GM12873 (cell line): ENCODE measurements at regions not wholly inside any gene's neighbourhood (a gene's known extent, or its start where the extent isn't known, plus 50 kb on each side); places are given as distances from the start of the nearest gene placed in this dataset.

ENCODE experiments used
- TF ChIP-seq, protein P1 (sequence below): IDR thresholded peaks from 2 replicates; pipeline ENCODE4 v1.5.1; 2012; ENCODE audit warnings: low read depth, mild to moderate bottlenecking, moderate library complexity, low read length, control low read depth; ENCODE audit not compliant: insufficient read depth; ENCODE audit errors: missing control alignments

DNA sequence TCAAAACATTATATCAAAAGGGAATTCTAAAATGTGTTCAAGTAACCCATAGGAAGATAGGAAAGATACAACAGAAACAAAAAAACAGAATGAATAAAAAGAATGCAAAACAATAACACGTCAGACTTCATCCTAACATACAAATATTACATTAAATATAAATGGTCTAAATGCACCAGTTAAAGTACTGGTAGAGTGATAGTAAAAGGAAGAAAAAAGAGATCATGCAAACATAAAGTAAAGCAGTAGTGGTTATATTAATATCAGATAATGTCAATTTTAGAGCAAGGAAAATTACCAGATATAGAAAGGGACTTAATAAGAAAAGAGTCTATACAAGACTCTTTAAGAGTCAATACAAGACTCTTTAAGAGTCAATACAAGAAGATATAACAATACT lies 755.7 kb downstream of the MCTP2 start:
- TF ChIP-seq, protein P1, sequence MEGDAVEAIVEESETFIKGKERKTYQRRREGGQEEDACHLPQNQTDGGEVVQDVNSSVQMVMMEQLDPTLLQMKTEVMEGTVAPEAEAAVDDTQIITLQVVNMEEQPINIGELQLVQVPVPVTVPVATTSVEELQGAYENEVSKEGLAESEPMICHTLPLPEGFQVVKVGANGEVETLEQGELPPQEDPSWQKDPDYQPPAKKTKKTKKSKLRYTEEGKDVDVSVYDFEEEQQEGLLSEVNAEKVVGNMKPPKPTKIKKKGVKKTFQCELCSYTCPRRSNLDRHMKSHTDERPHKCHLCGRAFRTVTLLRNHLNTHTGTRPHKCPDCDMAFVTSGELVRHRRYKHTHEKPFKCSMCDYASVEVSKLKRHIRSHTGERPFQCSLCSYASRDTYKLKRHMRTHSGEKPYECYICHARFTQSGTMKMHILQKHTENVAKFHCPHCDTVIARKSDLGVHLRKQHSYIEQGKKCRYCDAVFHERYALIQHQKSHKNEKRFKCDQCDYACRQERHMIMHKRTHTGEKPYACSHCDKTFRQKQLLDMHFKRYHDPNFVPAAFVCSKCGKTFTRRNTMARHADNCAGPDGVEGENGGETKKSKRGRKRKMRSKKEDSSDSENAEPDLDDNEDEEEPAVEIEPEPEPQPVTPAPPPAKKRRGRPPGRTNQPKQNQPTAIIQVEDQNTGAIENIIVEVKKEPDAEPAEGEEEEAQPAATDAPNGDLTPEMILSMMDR = no peak

DNA sequence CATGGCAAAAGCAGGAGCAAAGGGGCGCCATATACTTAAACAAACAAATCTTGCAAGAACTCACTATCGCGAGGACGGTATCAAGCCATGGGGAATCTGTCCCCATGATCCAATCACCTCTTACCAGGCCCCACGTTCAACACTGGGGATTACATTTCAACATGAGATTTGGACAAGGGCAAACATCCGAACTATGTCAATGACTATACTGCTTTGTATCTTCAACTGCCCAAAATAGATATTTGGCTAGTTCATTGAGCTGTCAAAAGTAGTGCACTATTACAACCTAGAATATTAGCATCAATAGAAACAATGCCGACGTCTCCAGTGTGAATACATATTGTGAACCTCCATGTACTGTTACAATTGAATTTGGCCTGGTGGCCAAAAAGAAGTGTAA lies 760.4 kb downstream of the MCTP2 start:
- TF ChIP-seq, protein P1 = no peak

DNA sequence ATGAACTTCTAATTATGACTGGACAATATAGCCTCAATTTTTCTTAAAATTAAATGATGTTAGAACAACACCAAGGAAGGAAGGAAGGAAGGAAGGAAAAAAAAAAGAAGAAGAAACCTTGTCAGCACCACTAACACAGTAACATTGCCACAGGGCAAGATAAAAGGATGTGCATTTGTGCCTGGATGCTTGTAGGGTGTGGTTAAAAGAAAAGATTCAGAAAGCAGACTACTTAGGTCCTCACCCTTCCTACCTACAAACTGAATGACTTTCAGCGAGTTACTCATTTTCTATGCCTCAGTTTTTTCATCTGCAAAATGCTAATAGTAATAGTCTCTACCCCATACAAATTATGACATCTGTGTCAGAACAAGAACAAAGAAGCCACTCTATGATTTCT lies 778.3 kb downstream of the MCTP2 start:
- TF ChIP-seq, protein P1 = no peak

DNA sequence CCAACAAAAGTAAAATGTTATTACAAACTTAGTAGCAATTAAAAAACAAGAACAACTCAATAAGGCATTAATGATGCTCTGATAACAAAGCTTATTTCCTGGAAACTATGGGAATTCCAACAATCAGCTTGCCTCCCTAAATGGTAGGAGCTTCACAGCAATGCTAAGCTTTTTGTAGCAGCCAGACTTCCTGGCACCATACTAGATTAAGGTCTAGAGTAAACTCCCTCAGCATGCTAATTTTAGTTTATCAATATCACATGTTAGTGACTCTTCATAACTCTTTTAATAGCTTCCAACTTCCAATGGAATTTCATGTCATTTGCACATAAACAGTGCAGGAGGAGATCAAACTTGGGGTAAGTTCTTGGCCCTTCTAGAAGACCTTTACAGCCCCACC lies 782.0 kb downstream of the MCTP2 start:
- TF ChIP-seq, protein P1 = no peak

DNA sequence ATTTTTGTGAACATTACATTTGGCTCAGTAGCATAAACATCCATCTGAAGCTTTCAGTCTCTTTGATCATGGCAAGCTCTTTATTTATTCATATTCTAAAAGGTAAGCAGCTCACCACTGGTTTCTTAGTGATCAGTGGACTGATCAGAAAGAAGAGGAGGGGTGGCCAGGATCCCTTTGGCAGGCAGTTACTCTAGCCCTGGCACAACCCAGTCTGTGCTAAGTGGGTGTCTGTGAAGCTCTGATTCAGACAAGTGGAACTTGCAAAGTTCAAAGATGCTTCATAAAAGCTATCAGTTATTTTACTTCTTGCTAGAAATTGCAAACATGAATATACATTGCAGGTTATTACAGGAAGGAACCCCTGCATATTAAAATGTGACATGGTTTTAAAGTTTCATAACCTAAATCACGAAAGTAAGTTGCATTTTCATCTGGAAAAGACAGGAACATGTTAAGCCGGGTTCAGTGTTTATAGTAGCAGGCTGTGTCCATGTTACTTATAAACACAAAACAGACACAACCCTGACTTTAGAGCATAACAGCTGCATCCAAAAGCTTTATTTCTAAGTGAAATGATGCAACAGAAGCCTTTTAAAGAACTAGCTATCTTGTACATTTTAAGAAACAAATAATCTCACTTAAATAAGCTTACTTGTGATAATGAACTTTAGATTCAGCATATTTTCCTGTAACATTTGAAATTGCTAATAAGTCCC lies 785.3 kb downstream of the MCTP2 start:
- TF ChIP-seq, protein P1 = no peak

DNA sequence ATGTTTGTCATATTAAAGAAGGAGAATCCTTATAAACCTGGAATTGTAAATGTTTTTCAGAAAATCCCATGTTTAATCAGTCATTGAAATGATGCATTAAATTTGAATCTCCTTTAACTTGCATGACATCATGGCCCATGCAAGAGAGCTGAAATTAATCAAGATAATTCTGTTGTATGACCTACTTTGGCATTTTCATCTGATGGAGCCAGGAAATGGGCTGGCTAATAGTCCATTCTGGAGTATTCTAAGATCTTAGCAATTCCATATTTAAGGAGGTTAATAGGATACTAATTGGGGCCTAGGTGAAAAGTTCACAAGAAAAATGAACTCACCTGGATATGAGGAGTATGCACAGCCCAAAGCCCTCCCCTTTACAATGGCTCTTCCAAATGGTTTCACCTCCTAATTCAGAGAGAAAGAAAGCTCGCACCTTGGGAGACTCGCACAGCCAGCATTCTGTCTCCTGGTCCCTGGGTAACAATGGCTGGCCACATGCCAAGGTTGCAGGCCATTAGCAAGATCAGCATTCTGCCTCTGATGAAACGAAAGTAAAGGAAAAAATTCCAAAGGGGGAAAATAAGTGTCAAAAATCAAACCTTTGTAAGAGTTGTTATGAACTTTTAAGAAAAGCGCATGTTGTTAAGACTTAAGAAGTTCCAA lies 786.4 kb downstream of the MCTP2 start:
- TF ChIP-seq, protein P1 = no peak

DNA sequence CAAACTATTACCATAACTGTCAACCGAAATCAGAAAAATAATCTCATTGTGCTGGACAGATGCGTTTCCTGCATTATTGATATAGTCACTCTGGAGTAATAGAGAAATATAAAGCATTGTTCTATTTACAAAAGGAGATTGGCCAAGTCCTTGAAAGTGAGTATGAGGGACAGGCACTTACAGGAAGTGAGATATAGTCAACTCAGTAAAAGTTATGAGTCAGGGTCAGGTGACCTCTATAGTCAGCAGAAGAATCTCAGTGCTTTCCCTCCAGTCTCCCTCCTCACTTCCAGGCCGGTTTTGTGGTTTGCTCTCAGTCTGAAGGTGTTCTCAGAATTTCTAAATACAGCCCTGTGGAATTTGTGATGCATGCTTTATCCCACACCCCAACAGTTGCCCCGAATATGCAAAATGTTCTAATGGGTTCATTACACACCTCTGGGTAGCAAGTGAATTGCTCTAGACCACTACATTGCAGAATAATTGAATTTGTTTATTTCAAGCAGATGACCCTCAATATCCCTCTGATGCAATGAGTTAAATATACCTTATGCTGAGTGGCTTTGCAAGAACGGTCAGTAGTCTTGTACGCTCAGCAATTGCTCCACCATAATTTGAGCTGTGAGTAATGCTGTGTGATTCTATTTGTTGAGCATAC lies 787.7 kb downstream of the MCTP2 start:
- TF ChIP-seq, protein P1 = no peak
